HG02852 (cell line): ENCODE measurements at regions not wholly inside any gene's neighbourhood (a gene's known extent, or its start where the extent isn't known, plus 50 kb on each side); places are given as distances from the start of the nearest gene placed in this dataset.

Experiments
- ATAC-seq: cut with Tn5 transposase; IDR thresholded peaks from one replicate; pipeline ENCODE4 v1.9.1; 2021; ENCODE audit warnings: mild to moderate bottlenecking, moderate library complexity; ENCODE audit not compliant: unreplicated experiment

DNA sequence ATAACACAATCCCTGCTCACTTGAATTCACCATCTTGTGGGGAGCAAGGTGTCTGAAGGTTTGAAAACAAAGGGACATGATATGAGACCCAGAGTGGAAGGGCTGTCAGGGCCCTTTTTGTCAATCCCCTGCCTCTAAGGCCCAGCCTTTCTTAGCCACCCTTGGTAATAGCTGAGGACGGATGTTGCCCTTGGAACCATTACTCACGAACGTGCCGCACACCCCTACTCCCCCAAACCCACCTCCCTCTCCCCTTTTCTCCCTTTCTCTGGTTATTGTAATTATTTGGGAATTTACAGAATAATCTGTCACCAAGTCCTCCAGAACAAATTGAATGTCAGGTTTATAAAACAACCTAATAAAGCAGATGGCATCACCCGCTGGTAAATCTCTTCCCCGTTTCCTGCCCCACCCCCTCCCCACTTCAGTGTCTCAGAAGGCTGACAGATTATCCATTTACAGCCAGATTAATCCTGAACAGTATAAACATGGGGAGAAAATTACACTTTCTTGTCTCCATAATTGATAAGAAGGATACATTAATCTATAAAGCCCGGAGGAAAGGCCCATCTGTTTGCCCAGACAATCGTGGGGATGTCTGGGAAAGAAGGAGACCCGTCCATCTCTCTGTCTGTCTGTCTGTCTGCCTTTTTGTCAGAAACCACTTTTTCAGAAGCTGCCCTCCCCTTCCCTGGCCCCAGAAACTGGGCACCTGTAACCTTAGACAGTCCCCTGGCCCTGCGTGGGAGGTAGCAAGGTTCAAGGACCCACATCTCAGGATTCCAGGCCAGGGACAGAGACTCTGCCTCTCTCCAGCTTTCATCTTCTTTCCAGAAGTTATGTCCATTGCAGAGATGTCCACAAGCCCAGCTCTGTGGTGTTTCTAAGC is 60.6 kb upstream of the CD34 start:
- no peak for ATAC-seq

DNA sequence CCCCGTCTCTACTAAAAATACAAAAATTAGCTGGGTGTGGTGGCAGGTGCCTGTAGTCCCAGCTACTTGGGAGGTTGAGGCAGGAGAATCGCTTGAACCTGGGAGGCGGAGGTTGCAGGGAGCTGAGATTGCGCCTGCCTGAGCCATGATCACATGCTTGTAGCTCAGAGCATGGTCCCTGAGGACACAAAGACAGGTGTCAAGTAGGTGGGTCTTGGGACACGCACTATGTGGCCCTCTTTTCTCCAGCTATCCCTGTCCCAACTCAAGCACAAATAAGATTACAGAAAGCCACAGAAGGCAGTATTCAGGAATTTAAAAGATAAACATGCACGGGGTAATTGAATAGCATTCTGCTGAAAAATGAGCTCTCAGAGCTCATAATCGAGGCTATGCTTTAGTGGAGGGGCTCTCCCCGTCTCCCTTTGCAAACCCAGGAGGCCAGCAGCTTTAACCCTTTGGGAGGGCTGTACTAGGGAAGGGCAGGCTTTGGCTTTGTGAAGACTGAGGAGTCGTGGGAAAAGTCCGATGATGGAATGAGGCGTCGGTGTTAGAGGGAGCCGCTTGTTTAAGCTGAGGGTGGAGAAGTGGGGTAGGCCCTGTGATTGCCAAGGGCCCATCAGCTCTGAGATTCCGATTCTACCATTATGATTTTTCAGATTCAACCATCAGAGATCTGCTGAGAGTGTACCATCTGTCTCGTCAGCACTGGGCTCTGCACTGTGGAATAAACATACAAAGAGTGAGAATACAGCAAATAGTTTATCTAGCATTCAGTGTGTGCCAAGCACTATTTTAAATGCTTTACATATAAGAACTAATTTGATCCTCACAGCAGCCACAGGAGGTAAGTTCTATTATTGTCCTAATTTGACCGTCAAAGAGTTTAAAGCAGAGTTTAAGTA is 59.7 kb upstream of the CD34 start:
- ATAC-seq = no peak

DNA sequence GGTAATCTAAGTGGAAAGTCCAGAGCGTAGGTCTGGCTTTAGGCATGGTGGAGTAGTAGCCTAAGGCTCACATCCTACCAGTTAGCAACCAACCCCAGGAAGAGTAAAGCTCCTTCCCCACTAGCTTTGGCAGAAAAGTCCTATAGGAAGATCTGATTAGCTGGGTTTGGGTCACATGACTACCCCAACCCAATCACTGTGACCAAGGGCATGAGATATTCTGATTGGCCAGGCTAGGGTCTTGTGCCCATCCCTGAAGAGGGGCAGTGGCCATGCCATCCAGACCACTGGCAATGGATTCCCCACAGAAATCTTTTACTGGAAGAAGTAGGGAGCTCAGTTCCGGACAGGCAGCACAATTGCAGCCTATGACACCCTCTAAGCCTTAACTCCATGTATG is 58.6 kb upstream of the CD34 start:
- ATAC-seq = no peak

DNA sequence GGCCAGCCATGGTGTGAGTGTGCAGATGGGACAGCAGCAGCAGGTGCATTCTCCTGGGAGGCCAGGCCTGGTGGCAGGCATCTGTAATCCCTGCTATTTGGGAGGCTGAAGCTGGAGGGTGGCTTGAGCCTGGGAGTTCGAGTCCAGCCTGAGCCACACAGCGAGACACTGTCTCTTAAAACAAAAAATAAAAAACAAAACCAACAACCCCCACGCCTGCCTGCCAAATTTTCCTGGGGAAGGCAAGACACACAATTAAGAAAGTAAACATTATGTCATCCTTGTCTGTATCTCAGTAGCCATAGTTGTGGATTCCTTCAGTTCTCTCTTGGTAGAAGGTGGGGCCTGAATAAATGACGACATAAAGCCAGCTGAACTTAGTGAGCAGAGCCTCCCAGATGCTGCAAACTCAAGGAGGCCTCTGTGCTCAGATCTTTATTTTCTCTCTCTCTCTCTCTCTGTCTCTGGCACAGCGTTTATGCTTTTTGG is 57.6 kb upstream of the CD34 start:
- ATAC-seq = no peak

DNA sequence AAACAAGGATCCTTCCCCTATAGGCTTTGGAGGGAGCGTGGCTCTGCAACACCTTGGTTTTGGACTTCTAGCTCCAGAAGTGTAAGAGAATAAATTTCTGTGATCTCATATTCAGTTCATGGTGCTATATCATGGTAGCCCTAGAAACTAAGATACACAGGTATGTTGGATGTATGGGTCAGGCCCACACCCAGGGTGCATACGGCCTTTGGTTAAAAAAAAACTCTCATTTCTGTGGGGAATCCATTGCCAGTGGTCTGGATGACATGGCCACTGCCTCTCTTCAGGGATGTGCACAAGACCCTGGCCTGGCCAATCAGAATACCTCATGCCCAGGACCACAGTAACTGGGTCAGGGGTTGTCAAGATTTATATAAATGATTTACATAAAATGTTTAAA is 56.8 kb upstream of the CD34 start:
- ATAC-seq = no peak

DNA sequence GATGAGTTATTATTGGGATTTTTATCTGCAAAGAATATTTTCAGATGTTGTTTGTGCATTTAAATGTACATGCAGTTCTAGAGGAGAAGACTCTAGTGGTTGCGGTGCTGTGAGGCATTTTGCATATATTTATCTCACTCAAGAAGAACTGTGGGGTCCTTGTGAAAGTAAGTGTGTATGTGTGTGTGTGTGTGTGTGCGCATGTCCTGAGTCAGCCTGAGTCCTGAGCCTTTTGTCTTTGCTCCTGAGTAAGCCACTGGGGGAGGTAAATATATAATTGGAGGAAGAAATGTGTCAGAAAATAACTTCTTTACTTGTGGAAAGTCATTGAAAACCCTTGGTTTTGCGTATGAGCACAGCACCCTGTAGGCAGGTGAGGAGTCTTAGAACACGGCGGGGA is 55.6 kb upstream of the CD34 start:
- ATAC-seq = no peak

DNA sequence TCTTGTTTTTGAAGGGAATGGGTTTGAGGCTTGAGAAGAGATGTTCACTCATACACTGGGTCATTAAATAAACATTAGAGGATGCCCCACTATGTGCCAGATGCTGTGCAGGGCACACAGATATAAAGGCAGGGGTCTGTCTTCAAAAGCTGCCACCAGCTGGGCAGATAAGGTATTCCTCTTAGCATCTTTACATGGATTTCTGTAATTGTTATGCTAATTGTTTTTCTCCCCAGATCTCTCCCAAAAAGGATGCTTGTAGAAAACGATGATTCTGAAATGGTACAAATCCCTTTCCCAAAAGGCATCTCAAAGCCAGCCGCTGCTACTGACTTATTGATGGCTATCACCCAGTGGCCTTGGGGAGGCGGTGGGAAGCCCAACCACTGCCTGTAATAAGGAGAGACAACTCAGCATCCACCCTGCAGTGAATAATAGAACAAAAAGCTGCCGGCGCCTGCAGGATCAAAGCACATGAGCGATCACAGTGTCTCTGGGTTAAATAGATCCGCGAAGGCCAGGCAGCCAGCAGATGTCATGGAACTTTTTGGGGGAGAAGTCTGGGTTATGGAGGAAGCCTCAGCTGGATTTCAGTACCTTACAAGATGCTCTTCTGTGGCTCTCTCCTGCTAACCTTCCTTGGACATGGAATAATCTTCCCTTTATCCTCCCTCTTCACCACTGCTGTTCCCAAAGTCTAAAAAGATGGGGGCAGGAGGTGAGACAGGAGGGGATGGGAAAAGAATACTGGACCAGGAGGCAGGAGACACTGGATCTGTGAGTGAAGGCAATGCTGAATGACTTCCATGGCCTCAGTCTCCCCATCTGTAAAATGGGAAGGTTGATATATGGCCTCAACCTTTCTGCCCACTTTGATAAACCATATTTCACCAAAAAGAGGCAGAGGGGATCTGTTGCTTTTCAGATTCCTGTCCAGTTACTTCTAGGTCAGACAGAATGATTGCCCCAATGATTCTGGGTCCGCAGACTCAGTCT is 54.8 kb upstream of the CD34 start:
- no peak for ATAC-seq

DNA sequence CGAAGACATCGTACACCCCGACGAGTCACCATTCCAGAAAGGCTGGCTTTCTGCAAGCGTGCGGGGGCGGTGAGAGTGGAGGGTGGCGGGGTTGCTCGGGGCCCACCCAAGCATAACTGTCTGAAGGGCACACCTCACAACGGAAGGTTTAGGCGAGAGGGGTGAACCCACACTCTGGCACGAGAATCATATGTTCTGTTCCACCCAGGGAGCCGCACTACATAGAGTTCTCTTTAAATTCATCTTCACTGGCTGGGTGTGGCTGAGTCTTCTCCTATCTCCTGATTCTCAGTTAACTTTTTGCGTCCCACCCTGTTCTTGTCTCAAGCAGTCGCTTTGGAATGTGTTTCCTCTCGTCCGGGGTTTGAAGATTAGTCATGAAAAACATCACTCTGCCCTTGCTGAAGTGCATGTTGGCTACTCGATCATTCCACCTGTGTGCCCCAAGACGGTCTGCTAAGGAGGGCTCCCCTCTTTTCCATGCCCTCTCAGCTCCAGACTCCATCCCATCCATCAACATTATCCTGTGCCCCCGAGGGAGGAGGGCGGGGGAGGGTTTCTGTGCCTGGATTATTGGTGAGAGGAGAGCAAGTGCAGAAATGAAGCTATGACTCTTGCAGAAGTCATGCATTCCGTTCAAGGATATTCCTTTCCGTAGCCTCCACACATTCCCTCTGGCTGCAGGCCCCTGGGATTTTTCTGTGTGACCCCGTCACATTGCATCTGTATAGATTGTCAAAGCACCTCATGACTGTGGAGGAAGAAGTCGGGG is 53.5 kb upstream of the CD34 start:
- no peak for ATAC-seq

DNA sequence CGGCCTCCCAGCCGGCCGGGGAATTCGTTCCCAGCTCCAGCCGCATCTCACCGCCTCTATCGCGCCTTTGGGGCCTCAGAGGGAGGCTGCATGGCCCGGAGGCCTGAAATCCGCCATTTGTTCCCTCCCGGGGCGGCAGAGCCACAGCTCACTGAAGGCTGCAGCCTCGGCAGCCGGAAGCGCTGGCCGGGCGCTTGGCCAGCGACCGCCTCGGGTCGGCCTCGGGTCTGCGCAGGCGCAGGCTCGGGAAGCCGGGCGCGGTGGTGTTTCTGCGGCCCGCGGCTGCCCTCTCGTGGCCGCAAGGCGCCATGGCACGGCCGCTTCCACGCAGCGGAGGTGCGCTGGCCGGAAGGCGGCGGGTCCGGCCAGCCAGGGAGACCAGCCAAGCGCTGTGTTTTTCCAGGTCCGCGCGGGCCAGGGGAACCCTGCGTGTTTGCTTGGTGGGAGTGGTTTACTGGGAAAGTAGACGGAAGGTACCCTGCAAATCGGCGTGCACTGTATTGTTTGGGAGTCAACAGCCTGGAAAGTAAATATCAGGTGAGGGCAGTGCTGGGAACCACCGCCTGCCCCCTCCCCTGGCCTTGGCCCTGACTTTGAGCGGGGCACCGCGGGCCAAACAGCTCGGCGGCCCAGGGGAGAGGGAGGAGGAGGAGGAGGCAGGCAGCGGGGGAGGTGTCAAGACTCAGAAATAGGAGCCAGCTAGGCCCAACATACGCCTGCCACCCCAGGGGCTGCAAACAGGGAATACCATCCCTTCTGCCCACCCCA is 52.7 kb upstream of the CD34 start:
- peak; percentile 82 for ATAC-seq

DNA sequence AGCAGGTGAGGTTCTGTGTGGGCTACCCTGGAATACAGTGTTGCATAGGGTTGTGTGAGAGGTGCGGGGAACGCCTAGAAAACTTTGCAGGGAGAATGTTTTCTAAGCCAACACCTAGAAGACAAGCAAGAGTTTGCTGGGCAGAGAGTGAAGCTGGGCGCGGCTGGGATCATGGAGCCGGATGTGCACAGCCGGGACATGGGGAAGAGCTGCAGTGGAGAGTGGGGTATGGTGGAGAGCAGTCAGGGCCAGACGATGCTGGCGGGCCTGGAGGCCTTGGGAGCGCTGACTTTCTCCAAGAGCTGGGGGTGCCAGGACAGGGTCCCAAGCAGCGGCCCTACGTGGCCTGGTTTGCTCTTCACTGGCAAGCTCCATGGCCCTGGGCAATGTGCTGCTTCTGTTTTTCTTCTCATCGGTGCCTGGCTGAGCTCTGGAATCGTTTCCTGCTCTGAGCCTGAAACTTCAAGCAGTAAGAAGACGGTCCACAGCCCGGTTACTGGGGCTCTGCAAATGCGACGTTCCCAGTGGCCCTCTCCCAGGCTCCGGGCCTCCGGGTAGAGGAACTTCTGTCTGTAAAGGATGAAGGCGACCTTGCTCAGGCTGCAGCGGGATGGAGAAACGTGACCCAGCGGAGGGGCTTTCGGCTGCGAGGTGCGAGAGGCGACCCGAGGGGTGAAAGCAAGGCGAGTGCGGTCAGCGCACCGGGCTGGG is 51.9 kb upstream of the CD34 start:
- ATAC-seq = peak; percentile 31
